ENCODE measurements at regions not wholly inside any gene's neighbourhood (a gene's known extent, or its start where the extent isn't known, plus 50 kb on each side); places are given as distances from the start of the nearest gene placed in this dataset.

DNA sequence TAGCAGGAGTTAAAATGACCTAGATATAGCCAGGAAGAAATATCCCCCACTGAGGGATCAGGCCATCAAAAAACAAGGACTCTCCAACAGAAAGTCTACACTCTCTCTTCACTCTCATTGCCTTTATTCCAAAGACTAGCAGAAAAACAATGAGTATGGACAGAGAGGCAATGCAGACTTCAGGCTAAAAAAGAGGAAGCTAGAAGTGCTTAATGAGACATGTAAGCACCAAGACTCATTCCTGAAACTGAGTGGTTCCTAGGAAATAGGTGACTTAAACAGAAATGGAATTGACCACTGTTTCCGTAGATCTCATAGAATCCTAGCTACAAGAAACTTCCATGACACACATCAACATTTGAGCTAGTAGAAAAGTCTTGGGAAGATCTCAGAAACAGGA, 387.3 kb downstream of the KDM5D start:
- no peak for DNase-seq

DNA sequence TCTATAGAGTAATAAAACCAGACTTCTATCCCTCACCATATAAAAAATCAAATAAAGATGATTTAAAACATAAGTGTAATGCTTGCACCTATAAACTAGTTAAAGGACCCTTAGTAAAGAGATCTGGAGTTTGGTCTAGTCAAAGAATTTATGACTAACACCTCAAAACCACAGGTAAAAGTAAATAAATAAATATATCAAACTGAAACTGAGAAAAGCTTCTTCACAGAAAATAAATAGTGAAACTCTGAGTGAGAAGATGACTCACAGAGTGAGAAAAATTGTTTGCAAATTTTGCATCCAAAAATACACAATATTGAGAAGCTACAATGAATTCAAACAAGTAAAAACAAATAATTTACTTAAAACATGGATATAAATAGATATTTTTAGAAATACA, 387.8 kb downstream of the KDM5D start:
- no peak for DNase-seq

DNA sequence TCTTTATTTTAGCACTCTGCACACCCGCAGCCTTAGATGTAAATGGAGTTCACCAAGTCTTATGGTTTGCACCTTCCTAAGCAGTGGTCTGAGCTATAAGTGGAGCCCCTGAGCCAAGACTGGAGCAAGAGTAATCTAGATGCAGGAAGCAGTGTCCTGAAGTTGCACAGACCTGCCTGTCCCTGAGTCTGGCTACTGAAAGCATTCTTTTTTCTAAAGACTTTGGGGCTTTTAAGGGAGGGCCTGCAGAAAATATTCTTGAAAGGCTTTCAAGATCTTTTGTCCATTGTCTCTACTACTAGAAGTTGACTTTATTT, 389.7 kb downstream of the KDM5D start:
- DNase-seq = no peak

DNA sequence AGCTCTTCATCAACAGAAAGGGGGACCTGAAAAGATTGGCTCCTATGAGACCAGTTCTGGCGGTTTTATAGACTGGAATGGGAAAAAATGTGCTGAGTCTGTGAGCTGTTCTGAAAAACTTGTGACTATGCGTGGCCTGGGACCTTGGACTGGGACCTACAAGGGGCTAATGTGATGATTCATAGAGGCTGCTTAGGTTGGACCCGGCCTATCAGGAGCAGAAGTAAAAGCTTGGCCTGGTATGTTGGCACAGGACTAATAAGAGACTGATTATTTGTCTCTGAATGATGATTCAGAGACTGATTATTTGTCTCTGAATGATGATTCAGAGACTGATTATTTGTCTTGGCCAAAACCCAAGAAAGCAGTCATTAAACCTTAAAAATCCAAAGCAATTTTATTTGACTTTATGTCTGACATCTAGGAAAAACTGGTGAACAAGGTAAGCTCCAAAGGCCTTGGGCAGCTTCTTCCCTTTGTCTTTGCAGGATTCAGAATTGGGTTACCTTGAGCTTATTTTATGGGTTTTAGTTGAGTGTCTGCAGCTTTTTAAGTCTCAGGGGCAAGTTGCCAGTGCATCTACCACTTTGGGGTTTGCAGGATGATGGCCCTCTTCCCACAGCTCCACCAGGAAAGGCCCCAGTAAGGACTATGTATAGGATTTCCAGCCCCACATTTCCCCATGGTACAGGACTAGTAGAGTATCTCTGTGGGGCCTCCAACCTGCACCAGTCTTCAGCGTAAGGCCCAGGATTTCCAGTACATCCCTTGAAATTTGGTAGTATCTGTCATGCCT, 390.3 kb downstream of the KDM5D start:
- no peak for DNase-seq

DNA sequence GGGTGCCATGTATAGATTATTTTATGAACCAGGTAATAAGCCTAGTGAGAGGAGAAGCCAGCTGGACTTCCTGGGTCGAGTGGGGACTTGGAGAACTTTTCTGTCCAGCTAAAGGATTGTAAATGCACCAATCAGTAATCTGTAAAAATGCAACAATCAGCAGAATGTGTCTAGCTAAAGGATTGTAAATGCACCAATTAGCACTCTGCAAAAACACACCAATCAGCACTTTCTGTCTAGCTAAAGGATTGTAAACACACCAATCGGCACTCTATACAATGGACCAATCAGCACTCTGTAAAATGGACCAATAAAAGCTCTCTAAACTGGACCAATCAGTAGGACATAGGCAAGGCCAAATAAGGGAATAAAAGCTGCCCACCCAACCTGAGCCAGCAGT, 392.9 kb downstream of the KDM5D start:
- no peak for DNase-seq

DNA sequence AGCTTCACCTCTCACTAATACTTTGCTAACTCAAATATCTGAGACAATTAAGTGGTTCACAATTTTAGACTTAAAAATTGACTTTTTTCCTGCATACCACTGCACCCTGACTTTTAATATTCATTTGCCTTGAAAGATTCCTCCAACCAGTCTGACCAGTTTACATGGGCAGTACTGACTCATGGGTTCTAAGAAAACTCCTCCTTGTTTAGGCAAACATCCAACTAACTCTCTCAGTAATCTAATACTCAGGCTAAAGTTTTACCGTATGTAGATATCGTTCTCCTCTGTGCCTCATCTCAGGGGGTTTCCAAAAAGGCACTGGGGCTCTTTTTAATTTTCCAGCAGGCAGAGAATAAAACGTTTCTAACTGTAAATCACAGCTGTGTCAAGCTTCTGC, 422.8 kb downstream of the KDM5D start:
- DNase-seq = no peak

DNA sequence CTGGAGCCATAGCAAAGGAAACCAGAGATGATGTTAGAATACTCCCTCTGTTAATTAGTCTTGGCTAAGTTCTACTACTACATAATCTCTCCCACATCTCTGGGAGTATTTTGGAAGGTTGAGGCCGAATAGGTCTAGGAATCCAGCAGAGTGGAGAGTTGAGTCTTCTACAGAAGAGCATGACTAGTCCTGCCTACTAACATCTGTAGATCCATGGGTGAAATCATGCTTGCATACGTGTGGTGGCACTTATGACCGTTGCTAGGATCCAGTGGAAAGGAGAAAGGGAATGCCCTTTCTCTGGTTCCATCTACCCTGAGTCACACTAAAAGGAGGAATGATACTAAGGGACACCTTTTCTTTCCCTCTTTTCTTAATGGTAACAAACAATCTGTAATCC, 425.4 kb downstream of the KDM5D start:
- no peak for DNase-seq

DNA sequence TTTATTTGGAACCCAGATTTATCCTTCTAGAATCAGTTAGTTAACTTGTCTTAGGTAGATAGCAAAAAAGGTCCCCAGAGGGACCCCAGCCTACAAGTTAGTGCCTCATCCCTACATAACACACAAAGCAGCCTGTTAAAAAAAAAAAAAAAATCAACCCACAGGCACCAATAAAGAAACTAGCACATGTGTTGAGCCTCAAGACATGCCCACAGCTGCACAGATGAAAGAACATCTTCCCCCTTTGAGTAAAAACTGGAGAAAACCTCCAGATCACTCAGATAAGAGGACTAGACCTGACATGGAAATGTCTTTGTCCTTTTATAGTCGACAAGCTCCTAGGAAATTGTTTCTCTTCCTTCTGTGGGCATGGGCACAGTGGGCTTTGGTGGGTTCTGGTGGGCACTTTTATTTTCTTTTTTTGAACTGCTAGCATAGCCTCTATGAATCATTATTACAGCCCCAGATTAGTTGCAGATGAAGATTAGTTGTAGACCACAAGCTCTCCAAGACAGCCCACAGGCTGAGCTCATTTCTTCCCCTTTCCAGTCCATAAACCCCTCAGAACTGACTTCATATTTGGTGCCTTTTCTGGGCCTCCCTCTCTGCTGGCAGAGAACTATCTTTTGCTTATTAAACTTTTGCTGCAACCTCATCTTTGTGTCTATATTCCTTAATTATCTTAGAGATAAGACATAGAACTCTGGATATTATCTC, 427.1 kb downstream of the KDM5D start:
- DNase-seq = no peak

DNA sequence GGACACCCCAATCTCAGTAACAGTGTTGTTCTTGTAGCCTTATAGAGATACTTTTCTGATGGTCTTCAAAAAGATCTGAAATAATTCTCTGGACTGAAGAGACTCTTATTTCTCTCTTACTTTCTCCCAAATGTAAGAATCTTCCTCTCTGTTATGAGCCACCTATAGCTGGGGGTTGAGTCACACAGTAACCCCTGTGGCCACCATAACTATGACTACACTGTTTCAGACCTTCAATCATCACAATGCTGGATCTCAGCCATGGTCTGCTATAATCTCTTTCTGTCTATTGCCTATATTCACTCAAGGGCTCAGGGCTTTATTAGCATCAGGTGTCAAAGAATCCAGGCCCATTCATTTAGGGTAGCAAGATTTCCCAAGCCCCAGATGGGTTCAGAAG, 436.9 kb downstream of the KDM5D start:
- no peak for DNase-seq

DNA sequence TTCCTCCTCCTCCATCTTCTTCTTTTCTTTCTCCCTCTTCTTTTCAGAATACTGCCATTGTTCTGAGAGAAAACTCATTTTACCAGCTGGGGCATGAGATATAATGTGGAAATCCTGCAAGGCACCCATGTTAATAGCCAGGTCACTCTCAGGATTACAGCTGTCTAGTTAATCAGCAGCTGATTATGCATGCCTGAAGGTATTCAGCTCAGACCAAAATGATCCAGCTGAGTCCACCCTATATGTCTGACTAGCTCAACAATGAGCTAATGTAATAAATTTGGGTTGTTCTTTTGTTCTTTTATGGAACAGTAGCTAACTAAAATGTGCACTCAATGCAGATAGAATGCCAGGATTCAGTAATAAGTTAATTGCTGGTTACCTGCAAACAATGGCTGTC, 441.4 kb downstream of the KDM5D start:
- DNase-seq = no peak

DNA sequence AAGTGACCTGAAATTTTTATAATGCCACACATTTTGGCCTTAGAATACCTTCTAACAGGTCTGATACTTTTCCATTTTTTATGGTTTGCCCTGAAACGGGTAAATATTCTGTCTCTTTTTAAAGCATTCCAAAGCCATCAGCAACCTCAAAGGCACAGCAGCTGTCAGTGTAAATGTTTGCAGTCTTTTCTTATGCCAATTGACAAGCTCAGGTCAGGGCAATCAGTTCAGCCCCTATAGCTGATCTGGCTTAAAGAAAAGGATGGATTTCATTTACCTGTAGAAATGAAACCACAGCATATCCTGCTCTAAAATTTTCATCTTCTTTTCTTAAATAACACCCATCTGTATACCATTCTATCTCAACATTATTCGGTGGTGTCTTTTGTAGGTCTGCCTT, 453.6 kb downstream of the KDM5D start:
- DNase-seq = no peak

DNA sequence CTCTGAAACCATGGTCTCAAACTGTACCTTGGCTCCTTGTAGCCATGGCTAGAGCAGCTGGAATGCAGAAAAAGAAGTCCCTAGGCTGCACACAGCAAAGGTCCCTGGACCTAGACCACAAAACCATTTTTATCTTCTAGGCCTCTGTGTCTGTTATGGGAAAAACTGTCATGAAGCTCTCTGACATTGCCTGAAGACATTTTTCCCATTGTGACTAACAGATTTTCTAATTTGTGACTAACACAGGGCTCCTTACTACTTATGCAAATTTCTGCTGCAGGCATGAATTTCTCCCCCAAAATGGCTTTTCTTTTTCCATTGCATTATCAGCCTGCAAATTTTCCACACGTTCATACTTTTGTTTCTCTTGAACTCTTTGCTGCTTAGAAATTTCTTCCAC, 470.4 kb downstream of the KDM5D start:
- DNase-seq = no peak

DNA sequence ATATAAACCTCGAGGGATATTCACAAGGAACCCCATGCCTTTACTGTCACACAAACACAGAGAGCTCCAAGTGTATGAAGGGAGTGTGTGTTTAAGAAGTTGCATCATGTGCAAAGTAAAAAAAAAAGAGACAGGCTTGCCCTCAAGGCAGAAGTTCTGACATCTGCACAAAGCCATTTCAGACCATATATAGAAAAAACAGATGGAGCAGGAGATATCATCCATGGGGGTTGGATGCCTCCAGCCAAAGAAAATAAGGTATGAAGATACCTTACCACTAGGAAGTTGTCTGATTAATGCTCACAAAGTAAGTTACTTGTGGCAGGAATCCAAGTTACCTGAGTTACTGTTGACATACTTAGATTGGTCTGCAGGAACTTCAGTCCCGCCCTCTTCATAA, 476.2 kb downstream of the KDM5D start:
- DNase-seq = no peak

DNA sequence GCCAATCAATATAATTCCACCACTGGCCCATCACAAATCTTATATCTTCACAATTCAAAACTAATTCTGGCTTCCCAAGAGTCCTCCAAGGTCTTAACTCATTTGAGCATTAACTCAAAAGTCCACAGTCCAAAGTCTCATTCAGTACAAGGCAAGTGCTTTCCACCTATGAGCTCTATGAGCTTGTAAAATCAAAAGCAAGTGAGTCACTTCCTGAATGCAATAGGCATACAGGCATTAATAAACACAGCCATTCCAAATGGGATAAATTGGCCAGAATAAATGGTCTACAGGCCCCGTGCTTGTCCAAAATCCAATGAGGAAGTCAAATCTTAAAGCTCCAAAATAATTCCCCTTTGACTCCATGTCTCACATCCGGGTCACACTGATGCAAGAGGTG, 479.1 kb downstream of the KDM5D start:
- no peak for DNase-seq

DNA sequence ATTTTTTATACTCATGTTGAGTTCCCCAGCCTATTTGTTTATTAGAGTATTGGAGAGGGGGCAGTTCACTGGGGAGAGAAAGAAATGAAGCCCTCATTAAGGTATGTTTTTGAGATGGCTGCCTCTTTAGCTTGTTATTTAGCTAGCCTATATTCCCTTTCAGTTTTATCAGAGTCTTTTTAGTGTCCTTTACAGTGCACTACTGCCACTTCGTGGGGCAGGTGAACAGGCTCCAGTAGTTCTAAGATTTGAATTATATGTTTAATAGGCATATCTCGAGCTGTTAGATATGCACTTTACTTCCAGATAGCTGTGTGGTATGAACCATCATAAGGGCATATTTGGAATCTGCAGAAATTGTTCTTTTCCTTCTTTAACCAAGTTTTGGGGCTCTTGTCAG, 482.2 kb downstream of the KDM5D start:
- no peak for DNase-seq

DNA sequence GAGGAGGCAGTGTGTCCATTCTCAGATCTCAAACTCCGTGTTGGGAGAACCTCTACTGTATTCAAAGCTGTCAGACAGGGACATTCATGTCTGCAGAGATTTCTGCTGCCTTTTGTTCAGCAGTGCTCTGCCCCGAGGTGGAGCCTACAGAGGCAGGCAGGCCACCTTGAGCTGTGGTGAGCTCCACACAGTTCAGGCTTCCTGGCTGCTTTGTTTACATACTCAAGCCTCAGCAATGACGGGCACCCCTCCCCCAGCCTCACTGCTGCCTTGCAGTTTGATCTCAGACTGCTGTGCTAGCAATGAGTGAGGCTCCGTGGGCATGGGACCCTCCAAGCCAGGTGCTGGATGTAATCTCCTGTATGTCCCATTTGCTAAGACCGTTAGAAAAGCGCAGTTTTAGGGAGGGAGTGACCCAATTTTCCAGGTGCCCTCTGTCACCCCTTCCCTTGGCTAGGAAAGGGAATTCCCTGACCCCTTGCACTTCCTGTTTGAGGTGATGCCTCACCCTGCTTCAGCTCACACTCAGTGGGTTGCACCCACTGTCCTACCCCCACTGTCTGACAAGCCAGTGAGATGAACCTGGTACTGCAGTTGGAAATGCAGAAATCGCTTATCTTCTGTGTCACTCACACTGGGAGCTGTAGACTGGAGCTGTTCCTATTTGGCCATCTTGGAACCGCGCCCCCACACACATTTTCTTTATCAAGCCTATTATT, 458.9 kb upstream of the HSFY2 start:
- no peak for DNase-seq

DNA sequence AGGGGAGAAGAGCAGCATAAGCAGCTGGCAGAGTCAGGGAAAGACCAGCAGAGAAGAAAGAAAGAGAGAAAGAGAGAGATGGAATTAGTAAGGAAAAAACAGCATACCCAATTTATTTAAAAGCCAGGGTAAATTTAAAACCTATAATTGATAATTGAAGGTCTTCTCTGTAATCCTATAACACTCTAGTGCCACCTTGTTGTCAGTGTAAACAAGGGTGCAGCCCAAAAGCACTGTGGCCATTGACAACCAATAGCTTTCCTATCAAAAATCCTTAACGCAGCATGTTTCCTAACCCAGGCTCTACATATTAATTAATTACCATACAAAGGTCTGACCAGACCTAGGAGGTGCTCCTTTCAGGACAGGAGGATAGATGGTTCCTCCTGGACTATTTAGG, 447.2 kb upstream of the HSFY2 start:
- DNase-seq = no peak

DNA sequence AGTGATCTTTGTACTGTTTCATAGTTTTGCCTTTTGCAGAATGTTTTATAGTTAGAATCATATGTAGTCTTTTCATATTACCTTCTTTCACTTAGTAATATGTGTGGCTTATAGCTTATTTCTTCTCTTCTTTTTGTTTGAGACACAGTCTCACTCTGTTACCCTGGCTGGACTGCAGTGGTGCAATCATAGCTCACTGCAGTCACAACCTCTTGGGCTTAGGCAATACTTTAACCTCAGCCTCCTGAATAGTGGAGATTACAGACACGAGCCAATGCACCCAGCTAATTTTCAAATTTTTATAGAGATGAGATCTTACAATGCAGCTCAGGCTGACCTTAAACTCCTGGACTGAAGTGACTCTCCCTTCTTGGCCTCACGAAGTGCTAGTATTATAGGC, 435.4 kb upstream of the HSFY2 start:
- DNase-seq = no peak

DNA sequence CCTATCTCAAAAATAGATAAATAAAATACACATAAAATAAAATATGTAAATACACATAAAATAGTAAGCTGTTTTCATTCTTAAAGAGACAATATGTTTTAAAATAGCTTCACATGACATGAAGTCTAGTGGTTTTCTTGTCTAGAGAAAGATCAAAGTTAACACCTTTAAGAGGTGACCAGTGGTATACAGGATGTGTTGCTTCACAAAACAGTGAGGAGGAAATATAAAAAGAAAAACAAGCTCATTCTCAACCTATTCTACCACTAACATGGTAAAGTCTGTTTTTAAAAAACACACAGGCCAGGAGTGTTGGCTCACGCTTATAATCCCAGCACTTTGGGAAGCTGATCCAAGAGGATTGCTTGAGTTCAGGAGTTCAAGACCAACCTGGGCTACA, 433.5 kb upstream of the HSFY2 start:
- no peak for DNase-seq

DNA sequence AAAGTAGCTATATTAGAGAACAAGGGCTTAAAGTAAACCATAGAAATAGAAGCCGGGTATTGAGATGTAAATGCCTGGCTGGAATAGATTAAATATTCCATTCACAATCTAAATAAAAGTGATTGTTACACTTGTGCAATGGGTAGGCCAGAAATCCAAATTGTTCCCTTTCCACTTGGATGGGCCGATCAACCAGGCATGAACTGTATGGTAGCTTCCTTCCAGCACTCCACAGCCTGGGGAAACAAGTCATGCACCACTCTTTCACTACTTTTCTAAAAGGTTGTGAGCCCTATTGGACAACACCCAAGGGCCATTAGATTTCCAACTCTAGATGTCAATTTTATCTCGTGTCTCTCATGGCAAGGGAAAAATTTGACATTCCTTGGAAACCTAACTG, 407.3 kb upstream of the HSFY2 start:
- DNase-seq = no peak

DNA sequence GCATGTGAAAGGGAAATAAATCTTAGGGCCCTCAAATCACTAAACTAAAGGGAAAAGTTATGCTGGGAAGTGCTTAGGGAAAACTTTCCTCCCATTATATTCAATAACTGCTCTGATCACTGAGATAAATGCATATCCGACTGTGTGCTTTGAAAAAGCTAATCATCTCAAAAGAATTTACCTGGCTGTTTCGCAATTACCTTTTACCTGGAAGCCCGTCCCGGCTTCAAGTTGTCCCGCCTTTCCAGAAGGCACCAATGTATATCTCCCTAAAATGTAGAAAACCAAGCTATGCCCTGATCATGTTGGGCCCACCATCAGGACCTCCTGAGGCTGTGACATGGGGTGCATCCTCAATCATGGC, 394.6 kb upstream of the HSFY2 start:
- no peak for DNase-seq

DNA sequence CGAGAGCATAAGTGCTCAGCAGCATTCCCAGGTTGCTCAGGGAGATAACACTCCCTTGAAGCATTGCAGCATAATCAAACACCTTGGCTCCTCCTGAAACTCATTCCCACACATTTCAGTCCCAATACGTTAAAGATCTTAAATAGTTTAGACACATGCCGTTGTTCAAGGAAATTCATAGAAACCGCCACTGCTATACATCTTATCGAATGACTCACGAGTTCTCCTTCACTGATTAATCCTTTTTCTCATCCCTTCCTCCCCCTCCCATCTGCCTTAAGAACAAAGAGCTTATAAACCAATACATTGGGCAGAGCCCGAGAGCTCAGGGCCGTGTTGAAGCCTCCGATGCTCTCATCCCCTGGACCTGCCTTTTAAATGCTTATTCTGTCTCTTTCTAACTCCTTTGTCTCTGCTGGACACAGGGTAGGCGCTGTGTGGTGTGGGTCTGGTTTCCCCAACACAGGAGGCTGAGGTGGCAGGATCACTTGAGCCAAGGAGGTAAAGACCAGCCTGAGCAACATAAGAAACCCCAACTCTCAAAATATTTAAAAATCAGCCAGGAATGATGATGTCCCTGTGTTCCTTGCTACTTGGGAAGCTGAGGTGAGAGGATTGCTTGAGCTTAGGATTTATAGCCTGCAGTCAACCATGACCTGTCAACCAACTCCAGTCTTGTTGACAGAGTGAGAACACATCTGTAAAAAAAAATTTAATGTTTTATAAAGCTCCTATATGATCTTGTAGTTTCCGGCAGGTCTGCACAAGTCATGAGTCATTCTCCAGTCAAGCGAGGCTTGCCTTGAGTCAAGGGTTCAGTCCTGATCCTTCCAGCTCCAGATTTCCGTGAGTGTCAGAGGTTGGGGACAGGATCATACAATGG, 394.0 kb upstream of the HSFY2 start:
- DNase-seq = no peak

Data from muscle of back (tissue), 3 donors.